K562 (cell line): ENCODE measurements at regions not wholly inside any gene's neighbourhood (a gene's known extent, or its start where the extent isn't known, plus 50 kb on each side); places are given as distances from the start of the nearest gene placed in this dataset.

Source experiments
- ATAC-seq: fragments of 200-7000 bp; cut with Tn5 transposase; 3 replicates; pipeline ENCODE4 v1.9.1; 2020; ENCODE audit warnings: moderate library complexity
- BruUV-seq: library from RNA; stranded (reverse); fragments of 400-500 nt; replicated peaks from 2 replicates; lab custom pipeline; 2021; lab: Mats Ljungman, UMichigan
- CTCF ChIA-PET: fragments of 300-600 bp; formaldehyde crosslinking; extraction: SDS; loops from one replicate; lab custom pipeline; 2021; ENCODE audit warnings: low intra/inter-chr PET ratio; lab: Yijun Ruan, JAX
- POLR2A ChIA-PET: fragments of 300-600, 350-650 bp; sonication (Branson Sonifier 250); formaldehyde crosslinking; extraction: SDS; loops from one replicate; lab custom pipeline; 2021; ENCODE audit warnings: antibody characterized with exemption, inconsistent platforms; lab: Yijun Ruan, JAX
- DNase-seq, 4 experiments: peaks; one replicate each; pipeline versions ENCODE4 v3.0.0 to v3.0.0-alpha.2; 2011 to 2018; ENCODE audit warnings: low spot score in 3 of 4, mixed read lengths in 3 of 4; ENCODE audit errors: extremely low read depth in 1 of 4
- FAIRE-seq: peaks from 2 replicates; lab custom pipeline; 2011; peaks lifted over from hg19 to GRCh38; lab: Jason Lieb, UNC
- H2AFZ ChIP-seq: 2 replicates; pipeline ENCODE4 v1.6.0; 2011; ENCODE audit warnings: low read depth, low read length, control low read depth, inconsistent platforms
- H3K27ac ChIP-seq: fragments of 200-600 bp; 3 replicates; pipeline ENCODE4 v1.8.0; 2011; ENCODE audit warnings: low read depth, mild to moderate bottlenecking, control low read depth, inconsistent platforms, low read length, moderate library complexity, mixed read lengths; ENCODE audit errors: extremely low read depth
- H3K27me3 ChIP-seq, 2 experiments: fragments of 300-600 bp in 1 of 2; 2 replicates in 1 of 2; 3 replicates in 1 of 2; pipeline versions ENCODE4 v1.6.0 to v1.8.0; 2011; ENCODE audit warnings: inconsistent platforms in 2 of 2, low read length in 2 of 2, mild to moderate bottlenecking in 1 of 2, mixed read lengths in 1 of 2, moderate library complexity in 1 of 2; ENCODE audit not compliant: control insufficient read depth in 2 of 2, insufficient read depth in 2 of 2
- H3K36me3 ChIP-seq: fragments of 300-600 bp; 3 replicates; pipeline ENCODE4 v1.8.0; 2011; ENCODE audit warnings: mild to moderate bottlenecking, low read length, inconsistent platforms; ENCODE audit not compliant: control insufficient read depth, insufficient read depth
- H3K4me1 ChIP-seq, 2 experiments: fragments of 200-600 bp in 1 of 2; replicated peaks in 1 of 2; 2 replicates in 1 of 2; 3 replicates in 1 of 2; pipeline versions ENCODE4 v1.5.1 to v1.8.0; 2011; ENCODE audit warnings: inconsistent platforms in 2 of 2, low read length in 2 of 2, mild to moderate bottlenecking in 1 of 2, mixed read lengths in 1 of 2, moderate library complexity in 1 of 2; ENCODE audit not compliant: control insufficient read depth in 2 of 2, insufficient read depth in 2 of 2
- H3K4me2 ChIP-seq: 2 replicates; pipeline ENCODE4 v1.6.1; 2011; ENCODE audit warnings: low read length, control low read depth, inconsistent platforms, mixed read lengths; ENCODE audit not compliant: insufficient read depth
- H3K4me3 ChIP-seq: fragments of 200-600 bp; sonication (generic), shearing (Covaris generic); 2 replicates; pipeline ENCODE4 v1.5.1; 2016; ENCODE audit warnings: control low read depth, inconsistent platforms
- H3K79me2 ChIP-seq: fragments of 200-600 bp; 3 replicates; pipeline ENCODE4 v1.8.0; 2011; ENCODE audit warnings: low read length, inconsistent platforms; ENCODE audit not compliant: control insufficient read depth, insufficient read depth
- H3K9ac ChIP-seq, 2 experiments: 2 replicates each; pipeline versions ENCODE4 v1.6.0 to v1.6.1; 2011; ENCODE audit warnings: low read depth in 2 of 2, low read length in 2 of 2, control low read depth in 1 of 2, inconsistent platforms in 1 of 2, mild to moderate bottlenecking in 1 of 2, mixed read lengths in 1 of 2; ENCODE audit not compliant: insufficient read depth in 1 of 2
- H3K9me1 ChIP-seq: one replicate; pipeline ENCODE4 v1.6.0; 2011; ENCODE audit warnings: inconsistent platforms, mild to moderate bottlenecking, low read length, moderate library complexity; ENCODE audit not compliant: control insufficient read depth, insufficient read depth
- H3K9me3 ChIP-seq: replicated peaks from 2 replicates; pipeline ENCODE4 v1.5.1; 2011; ENCODE audit warnings: low read depth, low read length, inconsistent platforms; ENCODE audit not compliant: control insufficient read depth, insufficient read depth
- H4K20me1 ChIP-seq: replicated peaks from 2 replicates; pipeline ENCODE4 v1.6.1; 2011; ENCODE audit warnings: low read length, inconsistent platforms, mixed read lengths; ENCODE audit not compliant: control insufficient read depth, insufficient read depth
- CEBPZ ChIP-seq: fragments of 150-350 bp; IDR thresholded peaks from 2 replicates; pipeline ENCODE4 v1.6.1; 2014; ENCODE audit warnings: low read depth, mild to moderate bottlenecking, low read length, borderline replicate concordance
- DNMT1 ChIP-seq: fragments of 450-650 bp; IDR thresholded peaks from 2 replicates; pipeline ENCODE4 v1.6.1; 2016; ENCODE audit warnings: antibody characterized with exemption, mild to moderate bottlenecking
- FIP1L1 ChIP-seq: fragments of 200-400 bp; formaldehyde crosslinking; IDR thresholded peaks from 2 replicates; pipeline ENCODE4 v1.6.1; 2018; ENCODE audit warnings: mild to moderate bottlenecking, low read depth, low read length; ENCODE audit not compliant: poor library complexity, severe bottlenecking
- HNRNPL ChIP-seq: fragments of 200-400 bp; formaldehyde crosslinking; IDR thresholded peaks from 2 replicates; pipeline ENCODE4 v1.6.1; 2017; ENCODE audit warnings: low read depth, mild to moderate bottlenecking, low read length
- HNRNPLL ChIP-seq: fragments of 200-400 bp; formaldehyde crosslinking; IDR thresholded peaks from 2 replicates; pipeline ENCODE4 v1.6.1; 2017; ENCODE audit warnings: low read length, low read depth, mild to moderate bottlenecking; ENCODE audit not compliant: poor library complexity, severe bottlenecking
- KLF13 ChIP-seq: fragments of 450-650 bp; IDR thresholded peaks from 2 replicates; pipeline ENCODE4 v1.6.1; 2016; ENCODE audit warnings: missing genetic modification characterization, low read depth, mild to moderate bottlenecking, missing compliant biosample characterization, moderate library complexity, borderline replicate concordance
- MECOM ChIP-seq: fragments of 250-450 bp; sonication (Bioruptor Pico); IDR thresholded peaks from 2 replicates; pipeline ENCODE4 v1.8.0; 2022; ENCODE audit warnings: inconsistent platforms
- NFIC ChIP-seq: fragments of 450-650 bp; IDR thresholded peaks from 2 replicates; pipeline ENCODE4 v1.6.1; 2017; ENCODE audit warnings: mild to moderate bottlenecking, inconsistent platforms
- NFIX ChIP-seq: fragments of 250-450 bp; sonication (Bioruptor Pico); IDR thresholded peaks from 2 replicates; pipeline ENCODE4 v1.4.0; 2020; ENCODE audit warnings: low read depth, mild to moderate bottlenecking, moderate library complexity
- SMARCA5 ChIP-seq: fragments of 450-650 bp; IDR thresholded peaks from 2 replicates; pipeline ENCODE4 v1.6.1; 2016
- SREBF2 ChIP-seq: sonication (generic); formaldehyde crosslinking; IDR thresholded peaks from 2 replicates; pipeline ENCODE4 v1.4.0; 2020; ENCODE audit warnings: mild to moderate bottlenecking, missing genetic modification reagents
- XRCC3 ChIP-seq: fragments of 450-650 bp; IDR thresholded peaks from 2 replicates; pipeline ENCODE4 v1.6.1; 2017; ENCODE audit warnings: mild to moderate bottlenecking, moderate library complexity
- ZNF140 ChIP-seq: fragments of 250-450 bp; sonication (Bioruptor Pico); IDR thresholded peaks from 2 replicates; pipeline ENCODE4 v1.8.0; 2021; ENCODE audit warnings: moderate library complexity, mild to moderate bottlenecking, inconsistent platforms
- ZNF263 ChIP-seq: sonication (generic); formaldehyde crosslinking; IDR thresholded peaks from 2 replicates; pipeline ENCODE4 v1.8.0; 2022; ENCODE audit warnings: mild to moderate bottlenecking, missing genetic modification reagents, borderline replicate concordance
- ZNF780A ChIP-seq: fragments of 250-450 bp; sonication (Bioruptor Pico); IDR thresholded peaks from 2 replicates; pipeline ENCODE4 v1.5.0; 2021; ENCODE audit warnings: mild to moderate bottlenecking
- WGBS: fragments of 100-300 bp; shearing (Covaris generic); methylation state at CpG from one replicate; pipeline ENCODE4 v1.1.6; 2016; ENCODE audit warnings: low coverage, mixed read lengths; ENCODE audit not compliant: insufficient coverage; ENCODE audit errors: missing lambda C conversion rate; 5-methylcytosine and 5-hydroxymethylcytosine counted together
- in situ Hi-C: fragments of 300-500 bp; cut with MboI; formaldehyde crosslinking; loops from 4 replicates; pipeline ENCODE4 v1.15.0; 2018; ENCODE audit warnings: inconsistent platforms, mixed read lengths
- intact Hi-C: fragments of 100-400 bp; cut with micrococcal nuclease; formaldehyde crosslinking; loops from 2 replicates; pipeline ENCODE4 v1.14.2; 2022
- TF ChIP-seq, protein P1 (sequence below): sonication (generic); formaldehyde crosslinking; IDR thresholded peaks from 2 replicates; pipeline ENCODE4 v1.8.0; 2023; ENCODE audit warnings: mild to moderate bottlenecking, missing genetic modification reagents

GRCh38 chr14:54275997-54276725 is 120.6 kb upstream of the CDKN3 start (continued):
- TF ChIP-seq ZNF140 (CRISPR knock-in tag) (no peak), HNRNPL (no peak)

DNA sequence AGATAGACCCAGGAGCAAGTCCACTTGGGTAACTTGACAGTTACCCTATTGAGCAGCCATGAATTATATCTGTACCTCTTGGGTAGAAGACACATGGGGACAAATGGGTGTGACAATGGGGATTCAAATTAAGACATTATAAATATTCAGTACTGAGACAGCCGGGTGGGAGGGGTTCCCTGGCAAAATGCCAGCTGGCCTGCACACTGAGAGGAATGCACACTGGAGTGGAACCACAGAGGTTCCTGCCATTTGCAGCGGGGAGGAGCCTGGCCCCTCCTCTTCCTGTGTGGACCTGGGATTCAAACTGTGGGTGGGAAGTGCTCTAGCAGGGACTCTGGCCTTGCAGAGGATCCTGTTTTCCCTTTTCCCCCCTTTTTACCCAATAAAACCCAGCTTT is 118.7 kb upstream of the CDKN3 start:
- no peaks in the 10 kb centered on the region for H3K36me3 ChIP-seq
- BruUV-seq = no TSS peak
- POLR2A ChIA-PET = no interaction called here
- no peaks in the 10 kb centered on the region for H3K4me1 ChIP-seq
- intact Hi-C loops = no loop called here
- no peak overlapping the region for H3K27ac ChIP-seq
- no peak overlapping the region for H3K9ac ChIP-seq
- H3K4me2 ChIP-seq = no peak overlapping the region
- H4K20me1 ChIP-seq = no peaks in the 10 kb centered on the region
- CTCF ChIA-PET = no interaction called here
- 0% methylated on average over 1 of the region's 2 CpGs for WGBS
- H3K27me3 ChIP-seq = no peaks in the 10 kb centered on the region; a peak in 1 of 5 replicates
- TF ChIP-seq, protein P1, sequence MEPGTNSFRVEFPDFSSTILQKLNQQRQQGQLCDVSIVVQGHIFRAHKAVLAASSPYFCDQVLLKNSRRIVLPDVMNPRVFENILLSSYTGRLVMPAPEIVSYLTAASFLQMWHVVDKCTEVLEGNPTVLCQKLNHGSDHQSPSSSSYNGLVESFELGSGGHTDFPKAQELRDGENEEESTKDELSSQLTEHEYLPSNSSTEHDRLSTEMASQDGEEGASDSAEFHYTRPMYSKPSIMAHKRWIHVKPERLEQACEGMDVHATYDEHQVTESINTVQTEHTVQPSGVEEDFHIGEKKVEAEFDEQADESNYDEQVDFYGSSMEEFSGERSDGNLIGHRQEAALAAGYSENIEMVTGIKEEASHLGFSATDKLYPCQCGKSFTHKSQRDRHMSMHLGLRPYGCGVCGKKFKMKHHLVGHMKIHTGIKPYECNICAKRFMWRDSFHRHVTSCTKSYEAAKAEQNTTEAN (CRISPR knock-in tag) = no peak
- no peak for TF ChIP-seq SREBF2 (CRISPR knock-in tag)
- no peak for TF ChIP-seq FIP1L1
- TF ChIP-seq NFIC = peak; percentile 88
- no peak for TF ChIP-seq XRCC3
- no peak for TF ChIP-seq CEBPZ
- TF ChIP-seq MECOM = no peak
- TF ChIP-seq DNMT1 = no peak
- no peak for TF ChIP-seq SMARCA5
- no peak for TF ChIP-seq KLF13 (tag)
- TF ChIP-seq ZNF780A = no peak
- no peak for TF ChIP-seq HNRNPLL
- TF ChIP-seq ZNF263 = no peak
- peak; percentile 70 for TF ChIP-seq NFIX
- H3K4me3 ChIP-seq = no peak overlapping the region
- H3K9me3 ChIP-seq = no peaks in the 10 kb centered on the region
- DNase-seq = peak in 3 of 4 experiments; percentile 6 to 9 (median 6)
- H3K79me2 ChIP-seq = no peaks in the 10 kb centered on the region
- ATAC-seq = peak; percentile 40; the same call in 1 of the 3 replicates
- no peak overlapping the region for H2AFZ ChIP-seq
- in situ Hi-C loops = no loop called here
- no peaks in the 10 kb centered on the region for H3K9me1 ChIP-seq
- FAIRE-seq = no peak
